Motor neuron (in vitro differentiated cells): ENCODE measurements at regions not wholly inside any gene's neighbourhood (a gene's known extent, or its start where the extent isn't known, plus 50 kb on each side); places are given as distances from the start of the nearest gene placed in this dataset.

ENCODE experiments used
- ATAC-seq, 8 experiments: fragments of 200-7000 bp; cut with Tn5 transposase; replicated peaks in 6 of 8; 2 replicates each; pipeline ENCODE4 v1.8.0; 2021; ENCODE audit warnings: mild to moderate bottlenecking in 8 of 8, moderate library complexity in 8 of 8
- H3K27ac ChIP-seq, 2 donors: fragments of 250-450 bp; sonication (Bioruptor Pico); 2 replicates each; pipeline ENCODE4 v1.9.0; 2021; ENCODE audit warnings: antibody characterized with exemption in 2 of 2, mild to moderate bottlenecking in 2 of 2, moderate library complexity in 1 of 2
- H3K4me1 ChIP-seq, 2 donors: fragments of 250-450 bp; sonication (Bioruptor Pico); replicated peaks in 1 of 2; 2 replicates each; pipeline ENCODE4 v1.6.1; 2021; ENCODE audit warnings: antibody characterized with exemption in 2 of 2, mild to moderate bottlenecking in 2 of 2, moderate library complexity in 1 of 2
- H3K4me3 ChIP-seq, 5 donors: fragments of 250-450 bp; sonication (Bioruptor Pico); 2 replicates each; pipeline ENCODE4 v1.9.0; 2021; ENCODE audit warnings: antibody characterized with exemption in 5 of 5, mild to moderate bottlenecking in 5 of 5, moderate library complexity in 4 of 5
- WGBS, 10 experiments: fragments of 450-650 bp; shearing (Covaris generic); methylation state at CpG; one replicate each; pipeline ENCODE4 v1.0.0; 2022; 5-methylcytosine and 5-hydroxymethylcytosine counted together
- in situ Hi-C, 9 experiments: fragments of 400-800 bp; cut with MboI; loops; one replicate each; pipeline ENCODE4 v1.15.0; 2021; ENCODE audit warnings: low sequenced_read_pairs in 9 of 9, low pct_unique_long_range_greater_than_20kb in 2 of 9; ENCODE audit not compliant: unreplicated experiment in 9 of 9

GRCh38 chr3:177308286-177308685 is 111.0 kb upstream of the TBL1XR1 start:
- Histone ChIP-seq H3K4me3 (no peak overlapping the region), H3K4me1 (no peaks in the 10 kb centered on the region), H3K27ac (no peak overlapping the region)
- 20 to 100% (median 95%) methylated on average over 1 to 5 of the region's 5 CpGs; no CpG with 5 or more reads in 1 of the 10 experiments for WGBS, 10 experiments
- in situ Hi-C loops, result no loop called here
- ATAC-seq, result no peak

GRCh38 chr3:177308911-177309310 is 111.6 kb upstream of the TBL1XR1 start:
- Histone ChIP-seq H3K27ac (no peak overlapping the region), H3K4me3 (no peak overlapping the region), H3K4me1 (no peaks in the 10 kb centered on the region)
- in situ Hi-C loops, result no loop called here
- ATAC-seq, result no peak
- 50 to 92% (median 77%) methylated on average over 1 to 3 of the region's 3 CpGs; no CpG with 5 or more reads in 2 of the 10 experiments for WGBS, 10 experiments

DNA sequence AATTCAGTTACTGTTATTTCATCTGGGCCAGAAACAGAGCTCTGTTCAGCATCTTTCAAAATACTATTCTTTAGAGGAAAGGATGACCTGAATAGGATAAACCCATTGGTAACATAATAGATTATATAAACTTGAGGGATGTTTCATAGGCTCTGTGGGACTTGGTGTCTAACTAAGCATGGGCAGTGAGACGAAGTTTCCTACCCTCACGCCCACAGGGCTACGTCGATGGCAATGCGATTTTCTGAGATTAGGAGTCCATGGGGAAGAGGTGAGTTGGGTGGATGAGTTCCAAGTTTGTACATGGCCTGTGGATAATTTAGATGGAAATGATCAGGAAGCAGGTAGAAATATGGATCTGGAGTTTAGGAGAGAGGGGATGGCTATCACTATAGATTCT is 115.2 kb upstream of the TBL1XR1 start:
- H3K4me1 ChIP-seq, result no peaks in the 10 kb centered on the region
- no peak overlapping the region for H3K27ac ChIP-seq
- 89 to 100% (median 100%) methylated on average over 1 to 5 of the region's 5 CpGs; no CpG with 5 or more reads in 2 of the 10 experiments for WGBS, 10 experiments
- no peak overlapping the region for H3K4me3 ChIP-seq
- in situ Hi-C loops, result no loop called here
- ATAC-seq, result no peak

- no peak for ATAC-seq
- Histone ChIP-seq H3K4me3 (no peak overlapping the region), H3K27ac (no peak overlapping the region), H3K4me1 (no peaks in the 10 kb centered on the region)
- in situ Hi-C loops, result no loop called here
- 85 to 100% (median 100%) methylated on average over 2 to 3 of the region's 3 CpGs; no CpG with 5 or more reads in 7 of the 10 experiments for WGBS, 10 experiments
Measured at GRCh38 chr3:177314897-177315296, 117.6 kb upstream of the TBL1XR1 start.

DNA sequence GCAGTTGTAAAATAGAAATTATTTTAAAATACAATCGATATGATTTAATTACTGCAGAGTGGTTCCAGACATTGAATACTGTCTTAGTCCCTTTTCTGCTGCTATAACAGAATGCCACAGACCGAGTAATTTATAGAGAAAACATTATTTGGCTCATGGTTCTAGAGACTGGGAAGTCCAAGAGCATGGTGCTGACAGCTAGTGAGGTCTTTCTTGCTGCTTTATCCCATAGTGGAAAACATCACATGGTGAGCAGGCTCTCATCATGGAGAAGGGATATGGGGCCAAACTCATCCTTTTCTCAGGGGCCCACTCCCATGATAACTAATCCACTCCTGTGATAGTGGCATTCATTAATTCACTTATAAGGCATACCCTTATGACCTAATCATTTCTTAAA is 120.0 kb upstream of the TBL1XR1 start:
- ATAC-seq, result no peak
- in situ Hi-C loops, result no loop called here
- Histone ChIP-seq H3K4me1 (no peaks in the 10 kb centered on the region), H3K4me3 (no peak overlapping the region), H3K27ac (no peak overlapping the region)
- 17 to 95% (median 80%) methylated on average over 2 of the region's 2 CpGs for WGBS, 10 experiments

DNA sequence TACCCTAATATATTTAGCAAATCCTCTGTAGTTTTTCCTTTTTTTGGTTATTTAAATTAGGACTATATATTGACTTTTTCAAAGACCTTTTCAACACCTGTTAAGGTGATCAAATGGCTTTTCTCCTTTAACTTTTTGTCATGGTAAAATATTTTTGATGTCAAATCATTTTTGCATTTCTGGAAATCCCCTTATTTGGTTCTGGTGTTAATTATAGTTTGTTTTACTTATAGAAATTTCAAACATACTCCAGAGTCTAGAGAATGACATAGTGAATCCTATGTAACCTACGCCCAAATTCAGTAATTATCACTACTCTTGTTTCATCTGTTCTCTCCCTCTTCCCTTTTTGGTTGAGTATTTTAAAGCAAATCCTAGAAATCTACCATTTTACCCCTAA is 121.3 kb upstream of the TBL1XR1 start:
- ATAC-seq, result no peak
- Histone ChIP-seq H3K4me1 (no peaks in the 10 kb centered on the region), H3K4me3 (no peak overlapping the region), H3K27ac (no peak overlapping the region)
- in situ Hi-C loops, result no loop called here
- WGBS, 10 experiments, result 75 to 100% (median 100%) methylated on average over 1 of the region's 1 CpG; no CpG with 5 or more reads in 1 of the 10 experiments

DNA sequence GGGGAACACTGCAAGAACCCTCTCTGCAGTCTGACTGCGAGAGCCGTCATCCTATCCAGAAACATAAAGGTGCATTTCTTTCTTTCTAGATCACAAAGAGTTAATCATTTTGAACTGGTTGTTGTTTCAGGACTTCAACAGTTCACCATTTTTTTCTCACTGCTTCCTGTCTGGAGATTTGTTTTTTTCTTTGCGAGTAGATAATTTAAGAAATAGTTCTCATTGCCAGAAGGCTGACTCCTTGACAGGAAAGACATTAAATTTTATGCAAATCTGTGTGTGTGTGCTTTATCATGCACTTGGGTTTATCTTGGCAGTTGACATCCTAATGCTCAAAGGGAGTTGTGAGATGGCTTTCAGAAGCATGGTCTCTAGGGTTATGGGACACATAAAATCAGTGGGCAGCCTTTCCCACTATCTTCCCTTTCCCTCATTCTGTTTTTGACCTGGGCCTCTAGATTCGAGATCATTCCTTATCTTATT is 123.5 kb upstream of the TBL1XR1 start:
- ATAC-seq, result no peak
- Histone ChIP-seq H3K27ac (no peak overlapping the region), H3K4me1 (peaks cover 4 to 10% of the 10 kb centered on the region in 2 donors), H3K4me3 (no peak overlapping the region)
- WGBS, 10 experiments, result 13 to 100% (median 74%) methylated on average over 1 to 4 of the region's 4 CpGs; no CpG with 5 or more reads in 2 of the 10 experiments
- in situ Hi-C loops, result no loop called here

DNA sequence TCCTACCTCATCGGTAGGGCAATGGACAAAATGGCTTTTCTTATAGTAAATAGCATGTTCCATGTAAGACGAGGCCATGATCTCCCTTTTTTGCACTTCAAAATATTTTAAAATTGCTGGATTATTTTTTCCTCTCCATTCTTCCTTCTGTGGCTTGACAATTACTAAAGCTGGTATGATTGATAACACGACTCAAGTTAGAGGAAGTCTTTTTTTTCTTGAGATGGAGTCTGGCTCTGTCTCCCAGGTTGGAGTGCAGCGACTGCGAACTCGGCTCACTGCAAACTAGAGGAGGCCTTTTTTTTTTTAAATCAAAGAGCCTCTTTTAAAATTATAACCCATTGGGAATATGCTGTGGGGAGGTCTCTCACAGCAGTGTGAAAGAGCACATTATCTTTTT is 124.5 kb upstream of the TBL1XR1 start:
- WGBS, 10 experiments, result 64 to 100% (median 87%) methylated on average over 1 to 6 of the region's 6 CpGs; no CpG with 5 or more reads in 2 of the 10 experiments
- Histone ChIP-seq H3K4me3 (no peak overlapping the region), H3K4me1 (peaks cover 4 to 15% of the 10 kb centered on the region in 2 donors), H3K27ac (no peak overlapping the region)
- in situ Hi-C loops, result no loop called here
- ATAC-seq, result no peak

DNA sequence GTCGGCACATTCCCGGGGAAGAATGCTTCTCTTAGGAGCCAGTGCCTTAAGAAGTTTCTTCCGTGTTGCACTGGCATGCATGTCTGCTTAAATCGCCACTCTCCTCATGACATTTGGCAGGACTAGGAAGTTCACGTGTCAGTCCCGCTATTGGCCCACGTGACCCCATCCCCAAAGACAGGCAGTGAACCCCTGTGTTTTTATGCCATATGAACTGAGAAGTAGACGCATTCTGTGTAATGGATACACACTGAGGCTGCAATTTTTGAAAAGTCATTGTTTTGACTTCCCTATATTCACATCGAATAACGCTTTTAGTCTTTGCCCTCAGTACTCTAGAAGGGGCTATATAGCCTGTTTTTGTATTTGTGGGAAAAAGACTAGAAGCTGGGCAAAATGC is 125.6 kb upstream of the TBL1XR1 start:
- Histone ChIP-seq H3K4me3 (no peak overlapping the region), H3K4me1 (peaks cover 4 to 15% of the 10 kb centered on the region in 2 donors), H3K27ac (no peak overlapping the region)
- no peak for ATAC-seq
- 88 to 100% (median 97%) methylated on average over 1 to 10 of the region's 10 CpGs; no CpG with 5 or more reads in 2 of the 10 experiments for WGBS, 10 experiments
- in situ Hi-C loops, result no loop called here

DNA sequence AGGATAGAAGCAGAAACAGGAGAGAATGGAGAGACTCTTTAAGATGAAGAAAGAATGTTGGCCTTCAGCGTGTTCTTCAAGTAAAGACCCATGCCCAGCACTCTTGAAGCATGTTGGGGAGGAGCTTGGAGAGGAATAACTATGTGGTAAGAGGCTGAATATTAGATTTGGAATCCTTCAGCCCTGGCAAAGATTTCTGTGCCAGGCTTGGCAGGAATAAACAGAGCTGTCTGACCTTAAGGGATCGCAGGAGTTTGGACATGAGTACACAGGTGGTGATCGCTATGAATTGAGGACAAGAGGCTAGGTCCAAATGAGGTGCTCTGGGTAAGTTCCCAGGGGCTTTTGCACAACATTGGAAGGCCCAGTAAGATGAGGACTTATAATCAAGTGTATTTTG is 132.6 kb upstream of the TBL1XR1 start:
- WGBS, 10 experiments, result 55 to 94% (median 84%) methylated on average over 1 to 3 of the region's 3 CpGs; no CpG with 5 or more reads in 1 of the 10 experiments
- no peak for ATAC-seq
- in situ Hi-C loops, result loop anchor here in 1 of 9 experiments (25.0 kb wide), 1 partner anchor 118 kb away; no protein-coding TSS in a partner anchor
- no peak overlapping the region for H3K4me3 ChIP-seq
- no peak overlapping the region for H3K27ac ChIP-seq
- H3K4me1 ChIP-seq, result peaks cover 10 to 20% of the 10 kb centered on the region in 2 donors

- Histone ChIP-seq H3K27ac (no peak overlapping the region), H3K4me1 (peaks cover 13 to 18% of the 10 kb centered on the region in 2 donors), H3K4me3 (no peak overlapping the region)
- peak in 4 of 8 experiments; percentile 16 to 58 (median 26) for ATAC-seq
- WGBS, 10 experiments, result 0 to 94% (median 50%) methylated on average over 1 to 4 of the region's 6 CpGs; no CpG with 5 or more reads in 3 of the 10 experiments
- in situ Hi-C loops, result loop anchor here in 1 of 9 experiments (25.0 kb wide), 1 partner anchor 118 kb away; no protein-coding TSS in a partner anchor
Measured at GRCh38 chr3:177330779-177331178, 133.5 kb upstream of the TBL1XR1 start.

- Histone ChIP-seq H3K27ac (no peak overlapping the region), H3K4me1 (peaks cover 18% of the 10 kb centered on the region in 2 donors), H3K4me3 (no peak overlapping the region)
- ATAC-seq, result peak in 1 of 8 experiments; percentile 39
- in situ Hi-C loops, result loop anchor here in 1 of 9 experiments (25.0 kb wide), 1 partner anchor 119 kb away; no protein-coding TSS in a partner anchor
- WGBS, 10 experiments, result 26 to 100% (median 80%) methylated on average over 1 to 2 of the region's 3 CpGs; no CpG with 5 or more reads in 1 of the 10 experiments
Measured at GRCh38 chr3:177331203-177331835, 134.0 kb upstream of the TBL1XR1 start.

DNA sequence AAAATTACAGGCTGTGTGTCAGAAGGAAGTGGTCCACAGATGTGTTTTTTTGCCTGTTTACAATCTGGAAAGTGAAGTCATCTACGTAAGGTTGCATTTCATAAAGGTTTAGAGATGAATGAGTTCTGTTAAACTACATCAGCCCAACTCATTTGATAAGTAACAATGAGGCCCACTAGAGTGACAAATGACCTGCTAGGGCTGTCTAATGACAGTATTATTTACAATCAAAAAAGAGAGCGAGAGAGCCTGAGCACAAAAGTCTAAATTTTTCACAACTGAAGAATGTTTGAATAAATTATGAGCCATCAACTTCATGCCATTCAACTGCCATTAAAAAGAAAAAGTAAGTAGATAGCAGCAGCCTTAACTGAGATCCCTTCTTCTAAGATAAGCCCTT is 135.7 kb upstream of the TBL1XR1 start:
- Histone ChIP-seq H3K4me3 (no peak overlapping the region), H3K27ac (no peak overlapping the region), H3K4me1 (peaks cover 34 to 35% of the 10 kb centered on the region in 2 donors)
- in situ Hi-C loops, result loop anchor here in 1 of 9 experiments (25.0 kb wide), 1 partner anchor 121 kb away; no protein-coding TSS in a partner anchor
- 50 to 100% (median 96%) methylated on average over 1 to 2 of the region's 2 CpGs; no CpG with 5 or more reads in 1 of the 10 experiments for WGBS, 10 experiments
- ATAC-seq, result peak in 1 of 8 experiments; percentile 46
